Activated T-cell treated with anti-CD3 and anti-CD28 coated beads, Interleukin-2, amount 50 U/mL, for 24 hours (primary cell): ENCODE measurements at regions not wholly inside any gene's neighbourhood (a gene's known extent, or its start where the extent isn't known, plus 50 kb on each side); places are given as distances from the start of the nearest gene placed in this dataset.
A peak's percentile ranks its signal among the peaks of the same experiment; 100 is the strongest.

Experiments
- DNase-seq: peaks from one replicate; pipeline ENCODE4 v3.0.0-alpha.2; 2020
- H3K27ac Mint-ChIP-seq: 2 replicates; pipeline ENCODE4 v1.8.0; 2020; ENCODE audit warnings: mild to moderate bottlenecking, mixed read lengths
- H3K27me3 Mint-ChIP-seq: 2 replicates; pipeline ENCODE4 v1.8.0; 2020; ENCODE audit warnings: mixed read lengths
- H3K36me3 Mint-ChIP-seq: 2 replicates; pipeline ENCODE4 v1.8.0; 2020; ENCODE audit warnings: low read depth, mixed read lengths
- H3K4me1 Mint-ChIP-seq: 2 replicates; pipeline ENCODE4 v1.8.0; 2020; ENCODE audit warnings: low read depth, mixed read lengths
- H3K4me3 Mint-ChIP-seq: 2 replicates; pipeline ENCODE4 v1.8.0; 2020; ENCODE audit warnings: mild to moderate bottlenecking, moderate library complexity, mixed read lengths
- H3K9me3 Mint-ChIP-seq: 2 replicates; pipeline ENCODE4 v1.8.0; 2020; ENCODE audit warnings: mixed read lengths

DNA sequence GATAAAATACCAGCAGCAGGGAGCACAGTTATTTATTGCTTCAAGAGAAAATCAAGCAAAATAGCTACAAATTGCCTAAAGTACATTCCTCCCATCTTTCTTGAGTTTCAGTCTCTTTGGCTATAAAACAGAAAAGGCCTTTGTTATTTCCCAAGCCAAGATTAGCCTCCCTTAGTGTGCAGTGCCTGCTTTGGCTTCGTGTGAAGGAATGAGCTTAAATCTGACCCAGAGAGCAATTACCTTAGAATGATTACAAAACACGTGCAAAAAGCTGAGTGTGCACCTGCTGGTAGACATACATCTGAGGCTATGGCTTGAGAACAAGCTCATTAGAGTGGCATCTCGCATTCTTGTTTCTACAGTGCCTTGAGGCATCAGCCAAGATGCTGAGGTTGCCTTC is 250.8 kb downstream of the C4orf33 start:
- no peaks in the 10 kb centered on the region for H3K4me1 Mint-ChIP-seq
- no peak for DNase-seq
- H3K27me3 Mint-ChIP-seq = peaks cover 11% of the 10 kb centered on the region
- H3K4me3 Mint-ChIP-seq = no peak overlapping the region
- H3K27ac Mint-ChIP-seq = no peak overlapping the region
- no peaks in the 10 kb centered on the region for H3K9me3 Mint-ChIP-seq
- H3K36me3 Mint-ChIP-seq = no peaks in the 10 kb centered on the region

DNA sequence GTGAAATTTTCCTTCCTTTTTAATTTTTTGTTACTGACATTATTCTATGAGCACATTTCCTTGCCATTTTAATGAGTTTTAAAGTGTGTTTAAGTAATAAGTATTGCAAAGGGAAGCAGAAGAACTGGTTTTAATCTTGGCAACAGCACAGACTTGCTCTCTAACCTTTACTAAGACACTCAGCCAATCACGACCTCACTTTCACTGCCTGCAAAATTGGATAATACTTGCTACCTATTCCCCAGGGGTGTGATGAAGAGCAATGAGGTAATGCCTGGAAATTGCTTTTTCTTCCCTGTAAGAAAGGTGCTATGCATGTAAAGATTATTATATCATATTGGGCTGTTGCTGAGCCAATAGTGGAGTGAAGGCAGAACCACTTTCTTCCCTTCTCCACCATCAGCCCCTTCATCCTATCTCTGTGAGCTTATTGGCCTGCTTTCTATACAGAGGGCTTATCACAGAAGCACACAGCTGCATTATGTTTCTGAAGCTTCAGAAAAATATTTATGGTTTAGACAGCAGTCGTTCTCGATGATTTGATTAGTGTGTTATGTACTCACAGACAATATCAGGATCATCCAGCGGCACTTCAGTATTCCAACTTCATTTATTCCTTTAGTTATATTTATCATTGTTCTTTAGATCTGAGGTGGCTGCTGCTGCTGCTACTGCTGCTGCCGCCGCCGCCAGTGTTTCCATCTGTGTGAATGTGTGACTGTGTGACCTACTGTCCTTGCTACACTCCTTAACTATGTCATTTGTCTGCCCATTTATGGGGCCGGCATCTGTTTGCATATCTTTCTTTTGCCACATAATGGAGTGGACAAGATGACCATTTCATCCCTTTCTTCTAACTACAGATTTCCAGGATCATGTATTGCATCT is 255.1 kb downstream of the C4orf33 start:
- no peak overlapping the region for H3K27ac Mint-ChIP-seq
- H3K4me3 Mint-ChIP-seq = no peak overlapping the region
- no peaks in the 10 kb centered on the region for H3K4me1 Mint-ChIP-seq
- no peaks in the 10 kb centered on the region for H3K9me3 Mint-ChIP-seq
- DNase-seq = no peak
- H3K36me3 Mint-ChIP-seq = no peaks in the 10 kb centered on the region
- H3K27me3 Mint-ChIP-seq = peaks cover 22% of the 10 kb centered on the region

DNA sequence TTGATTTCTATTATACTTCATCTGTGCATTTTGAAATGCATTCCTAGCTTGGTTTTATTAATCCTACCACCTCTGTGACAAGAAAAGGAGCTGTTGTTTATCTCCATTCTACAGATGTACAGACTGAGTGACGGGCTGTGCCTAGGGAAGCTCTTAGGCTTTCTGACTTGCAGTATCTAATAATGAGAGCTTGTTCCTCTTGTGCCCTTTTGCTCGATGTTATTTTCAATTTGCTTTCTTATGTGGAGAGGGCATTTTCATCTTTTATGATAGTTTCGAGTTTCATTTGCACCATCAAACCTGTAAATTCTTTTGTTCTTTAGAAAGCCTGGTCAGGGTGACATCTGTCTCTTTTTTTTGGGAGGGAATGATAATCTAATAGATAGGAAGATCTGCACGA is 256.5 kb downstream of the C4orf33 start:
- DNase-seq = no peak
- Mint-ChIP-seq H3K27ac (no peak overlapping the region), H3K36me3 (no peaks in the 10 kb centered on the region), H3K27me3 (peaks cover 23% of the 10 kb centered on the region), H3K4me1 (no peaks in the 10 kb centered on the region), H3K4me3 (no peak overlapping the region), H3K9me3 (no peaks in the 10 kb centered on the region)

DNA sequence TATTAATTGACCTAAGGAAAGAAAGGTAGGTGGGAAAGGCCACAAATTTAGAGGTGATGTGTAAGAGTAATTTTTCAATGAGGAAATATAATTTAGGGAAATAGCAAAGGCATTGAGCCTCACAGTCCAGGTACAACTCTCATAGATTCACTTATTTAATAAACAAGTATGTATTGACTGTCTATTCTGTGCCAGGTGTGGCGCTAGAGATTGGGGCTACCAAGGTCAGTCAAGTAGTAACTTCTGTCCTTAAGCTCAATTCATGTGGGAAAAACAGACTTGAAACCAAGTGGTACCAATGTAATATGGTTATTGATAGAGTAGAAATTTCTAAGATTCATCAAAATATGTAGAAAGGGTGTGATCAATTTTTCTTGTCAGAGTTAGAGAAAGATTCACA is 257.5 kb downstream of the C4orf33 start:
- DNase-seq = no peak
- H3K4me3 Mint-ChIP-seq = no peak overlapping the region
- no peaks in the 10 kb centered on the region for H3K4me1 Mint-ChIP-seq
- no peak overlapping the region for H3K27ac Mint-ChIP-seq
- H3K36me3 Mint-ChIP-seq = no peaks in the 10 kb centered on the region
- H3K27me3 Mint-ChIP-seq = peaks cover 27% of the 10 kb centered on the region
- H3K9me3 Mint-ChIP-seq = no peaks in the 10 kb centered on the region

DNA sequence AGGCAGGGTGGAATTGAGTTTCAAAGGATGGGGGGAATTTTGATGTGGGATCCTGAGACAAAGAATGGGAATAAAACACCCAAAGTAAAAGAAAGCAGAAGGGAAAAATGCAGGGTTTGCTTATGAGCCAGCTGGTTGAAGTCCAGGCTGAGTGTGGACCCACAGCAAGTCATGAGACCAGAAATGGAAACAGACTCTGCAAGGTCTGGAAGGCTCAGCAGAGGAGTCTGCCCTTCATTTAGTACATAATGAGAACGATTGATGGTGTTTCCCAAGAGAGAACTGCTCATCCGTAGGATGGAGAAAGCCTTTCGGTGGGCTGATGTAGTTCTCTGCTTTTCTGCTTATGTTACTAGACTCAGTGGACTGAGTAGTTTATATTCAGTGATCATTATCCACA is 259.1 kb downstream of the C4orf33 start:
- no peaks in the 10 kb centered on the region for H3K36me3 Mint-ChIP-seq
- H3K4me1 Mint-ChIP-seq = no peaks in the 10 kb centered on the region
- DNase-seq = no peak
- no peaks in the 10 kb centered on the region for H3K9me3 Mint-ChIP-seq
- H3K27me3 Mint-ChIP-seq = peaks cover 32% of the 10 kb centered on the region
- H3K27ac Mint-ChIP-seq = no peak overlapping the region
- no peak overlapping the region for H3K4me3 Mint-ChIP-seq

DNA sequence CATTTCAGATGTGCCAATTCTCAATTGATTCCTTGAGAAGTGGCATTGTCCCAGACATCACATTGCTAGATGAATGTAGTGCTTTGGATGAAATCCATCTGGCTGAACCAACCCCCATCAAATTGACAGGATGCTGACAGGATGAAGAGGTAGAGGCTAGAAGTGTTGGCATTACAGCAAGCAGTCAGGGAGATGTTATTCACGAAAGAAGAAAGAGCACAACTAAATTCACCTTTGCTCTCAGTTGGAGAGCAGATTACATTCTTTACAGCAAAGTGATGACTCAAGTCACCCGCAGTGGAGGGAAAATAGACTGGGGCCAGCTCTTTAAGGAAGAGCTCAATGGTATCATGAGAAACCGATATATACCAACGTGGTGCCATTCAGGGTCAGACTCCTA is 259.6 kb downstream of the C4orf33 start:
- Mint-ChIP-seq H3K4me1 (no peaks in the 10 kb centered on the region), H3K36me3 (no peaks in the 10 kb centered on the region), H3K27me3 (peaks cover 32% of the 10 kb centered on the region), H3K27ac (no peak overlapping the region), H3K9me3 (no peaks in the 10 kb centered on the region), H3K4me3 (no peak overlapping the region)
- no peak for DNase-seq

DNA sequence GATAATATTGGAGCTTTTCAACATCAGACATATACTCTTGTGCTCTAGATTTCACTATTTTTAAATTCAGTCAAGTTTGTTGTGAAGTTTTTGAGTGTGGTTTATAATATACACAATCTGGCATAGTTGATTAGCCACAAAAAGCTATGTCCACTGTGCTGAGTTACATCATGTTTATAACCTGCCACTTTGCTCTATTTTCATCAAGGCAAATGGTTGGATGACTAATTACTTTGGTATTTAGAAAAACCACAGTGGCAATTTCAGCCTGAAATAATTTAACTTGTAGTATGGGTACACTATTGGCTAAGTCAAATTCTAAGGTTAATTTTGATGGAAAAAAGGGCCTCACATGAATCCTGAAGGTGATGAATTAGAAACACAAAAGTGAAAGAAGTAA is 262.6 kb downstream of the C4orf33 start:
- no peaks in the 10 kb centered on the region for H3K36me3 Mint-ChIP-seq
- DNase-seq = no peak
- H3K4me1 Mint-ChIP-seq = peaks cover 1% of the 10 kb centered on the region
- no peak overlapping the region for H3K27ac Mint-ChIP-seq
- H3K4me3 Mint-ChIP-seq = no peak overlapping the region
- H3K27me3 Mint-ChIP-seq = peaks cover 28% of the 10 kb centered on the region
- H3K9me3 Mint-ChIP-seq = no peaks in the 10 kb centered on the region

DNA sequence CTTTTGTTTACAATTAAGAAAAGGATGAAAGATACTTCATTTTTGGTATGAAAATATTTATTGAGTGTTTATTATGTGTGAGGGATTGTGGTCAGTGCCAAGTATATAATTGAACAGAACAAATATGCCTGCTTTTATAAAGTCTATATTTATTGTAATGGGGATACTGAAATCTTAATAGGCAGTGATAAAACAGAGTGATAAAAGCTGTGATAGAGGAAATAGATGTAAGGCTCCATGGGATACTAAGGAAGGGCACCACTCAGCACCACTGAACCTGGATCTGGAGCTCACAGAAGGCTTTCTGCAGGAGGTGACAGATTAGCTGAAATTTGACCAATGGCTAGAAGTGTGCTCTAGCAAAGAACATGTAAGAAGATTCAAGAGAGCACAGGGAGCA is 263.5 kb downstream of the C4orf33 start:
- Mint-ChIP-seq H3K27ac (no peak overlapping the region), H3K4me3 (no peak overlapping the region), H3K4me1 (peaks cover 1% of the 10 kb centered on the region), H3K27me3 (peaks cover 24% of the 10 kb centered on the region), H3K36me3 (no peaks in the 10 kb centered on the region), H3K9me3 (no peaks in the 10 kb centered on the region)
- DNase-seq = no peak

DNA sequence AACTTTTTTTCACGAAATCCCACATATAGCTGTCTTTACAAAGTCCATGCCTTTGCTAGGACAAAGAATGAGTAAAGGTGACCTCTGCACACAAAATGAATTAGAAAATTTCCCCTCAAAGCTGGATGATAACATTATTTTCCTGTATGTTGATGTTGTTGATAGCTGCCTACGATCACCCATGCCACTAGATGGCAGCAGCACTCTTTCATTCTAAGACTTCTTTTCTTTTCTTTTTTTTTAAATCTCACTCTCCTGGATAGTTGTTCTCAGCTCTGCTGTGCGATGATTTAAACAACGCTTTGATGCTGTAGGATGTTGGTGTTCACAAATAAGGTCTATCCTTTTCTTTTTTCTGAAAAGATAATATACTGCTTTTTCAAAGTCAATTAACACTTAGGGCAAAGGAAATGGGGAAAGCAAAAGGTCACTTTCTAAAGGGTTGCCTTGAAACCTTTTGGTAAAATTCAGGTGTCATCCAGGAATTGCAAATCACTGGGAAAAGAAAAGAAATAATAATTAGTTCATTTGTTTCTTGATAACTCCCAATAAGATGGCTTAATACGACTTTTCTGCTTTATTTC is 266.8 kb downstream of the C4orf33 start:
- H3K36me3 Mint-ChIP-seq = no peaks in the 10 kb centered on the region
- no peak overlapping the region for H3K4me3 Mint-ChIP-seq
- peak; percentile 29 for DNase-seq
- no peak overlapping the region for H3K27ac Mint-ChIP-seq
- H3K27me3 Mint-ChIP-seq = peaks cover 13% of the 10 kb centered on the region
- H3K9me3 Mint-ChIP-seq = no peaks in the 10 kb centered on the region
- H3K4me1 Mint-ChIP-seq = peaks cover 1% of the 10 kb centered on the region

DNA sequence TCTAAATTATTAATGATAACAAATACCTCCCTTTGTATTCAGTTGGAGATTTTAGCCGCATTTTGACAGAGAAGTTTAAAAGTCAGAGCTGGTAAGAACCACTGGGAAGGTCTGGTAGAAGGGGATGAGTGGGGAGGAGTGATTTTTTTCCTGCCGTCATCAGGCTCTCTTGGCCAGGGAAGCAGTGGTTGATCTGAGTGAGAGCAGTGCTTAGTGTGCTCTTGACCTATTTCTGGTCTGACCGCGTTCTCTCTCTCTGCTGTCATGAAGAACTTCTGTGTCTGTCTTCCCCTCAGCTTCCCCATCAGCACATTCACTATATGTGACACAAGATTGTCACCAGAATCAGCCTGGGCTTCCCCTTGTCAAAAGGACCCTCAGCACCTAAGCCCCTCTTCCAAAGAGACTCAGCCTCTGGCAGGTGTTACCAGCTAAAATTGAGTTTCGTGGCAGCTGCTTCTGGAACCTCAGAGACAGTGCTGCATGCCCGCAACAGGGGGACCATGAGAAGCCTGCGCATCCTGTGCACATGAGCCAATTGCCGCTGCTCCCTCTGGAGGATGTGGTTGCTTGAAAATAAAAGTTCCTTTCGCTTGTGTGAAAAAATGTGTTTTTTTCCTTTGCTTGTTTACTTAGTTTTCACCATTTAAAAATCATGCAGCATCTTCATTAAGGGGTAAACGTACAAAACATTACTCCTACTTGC is 268.9 kb downstream of the C4orf33 start:
- no peaks in the 10 kb centered on the region for H3K36me3 Mint-ChIP-seq
- no peak overlapping the region for H3K4me3 Mint-ChIP-seq
- peaks cover 1% of the 10 kb centered on the region for H3K4me1 Mint-ChIP-seq
- H3K9me3 Mint-ChIP-seq = no peaks in the 10 kb centered on the region
- DNase-seq = no peak
- H3K27ac Mint-ChIP-seq = no peak overlapping the region
- peaks cover 6% of the 10 kb centered on the region for H3K27me3 Mint-ChIP-seq

DNA sequence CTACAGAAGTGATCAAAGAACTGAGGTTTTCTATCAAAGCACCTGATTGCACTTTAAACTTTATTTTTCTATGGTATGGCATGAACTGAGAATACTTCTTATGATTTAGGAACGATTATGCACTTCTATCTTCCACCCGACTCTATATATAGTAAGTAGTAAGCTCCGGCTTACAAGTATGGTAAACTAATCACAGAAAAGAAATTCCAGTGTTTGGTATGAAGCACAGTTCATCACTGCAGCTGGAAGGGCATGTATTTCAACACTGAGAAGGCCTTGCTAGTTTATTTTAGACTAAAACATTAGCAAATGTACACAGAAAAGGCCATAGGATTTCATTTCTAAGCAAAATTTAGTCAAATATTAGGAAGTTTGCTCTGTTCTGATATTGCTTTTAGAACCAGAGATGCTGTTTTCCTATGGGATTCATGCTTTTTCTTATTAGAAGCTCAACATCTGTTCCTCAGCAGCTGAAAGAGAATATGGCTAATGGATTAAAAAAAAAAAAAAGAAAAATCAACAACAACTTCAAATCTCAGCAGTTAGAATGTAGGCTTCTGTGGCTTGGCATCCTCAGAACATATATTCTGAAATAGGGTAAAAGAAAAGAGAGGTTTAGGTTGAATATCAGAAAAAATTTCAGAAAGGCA is 273.5 kb downstream of the C4orf33 start:
- DNase-seq = no peak
- Mint-ChIP-seq H3K9me3 (no peaks in the 10 kb centered on the region), H3K4me1 (no peaks in the 10 kb centered on the region), H3K27ac (no peak overlapping the region), H3K27me3 (no peaks in the 10 kb centered on the region), H3K4me3 (no peak overlapping the region), H3K36me3 (no peaks in the 10 kb centered on the region)

DNA sequence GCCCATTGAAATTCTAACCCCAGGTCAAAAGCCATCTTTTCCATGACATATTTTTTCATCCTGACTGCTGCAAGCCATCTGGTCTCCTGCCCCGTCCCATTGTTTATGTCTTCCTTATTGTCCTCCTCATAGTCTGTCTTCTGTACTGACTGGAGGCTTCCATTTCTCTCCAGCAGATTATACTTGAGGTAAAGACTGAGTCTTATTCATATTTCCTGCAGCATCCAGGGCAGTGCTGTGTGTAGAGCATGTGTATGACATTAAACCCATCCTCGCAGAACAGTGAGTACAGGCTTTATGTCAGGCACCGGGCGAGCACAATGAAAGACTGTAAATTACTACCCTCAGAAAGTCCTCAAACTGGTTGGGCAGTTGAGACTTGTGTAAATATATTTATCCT is 275.1 kb downstream of the C4orf33 start:
- no peak overlapping the region for H3K4me3 Mint-ChIP-seq
- no peaks in the 10 kb centered on the region for H3K27me3 Mint-ChIP-seq
- no peaks in the 10 kb centered on the region for H3K9me3 Mint-ChIP-seq
- H3K4me1 Mint-ChIP-seq = no peaks in the 10 kb centered on the region
- H3K36me3 Mint-ChIP-seq = no peaks in the 10 kb centered on the region
- no peak for DNase-seq
- no peak overlapping the region for H3K27ac Mint-ChIP-seq

DNA sequence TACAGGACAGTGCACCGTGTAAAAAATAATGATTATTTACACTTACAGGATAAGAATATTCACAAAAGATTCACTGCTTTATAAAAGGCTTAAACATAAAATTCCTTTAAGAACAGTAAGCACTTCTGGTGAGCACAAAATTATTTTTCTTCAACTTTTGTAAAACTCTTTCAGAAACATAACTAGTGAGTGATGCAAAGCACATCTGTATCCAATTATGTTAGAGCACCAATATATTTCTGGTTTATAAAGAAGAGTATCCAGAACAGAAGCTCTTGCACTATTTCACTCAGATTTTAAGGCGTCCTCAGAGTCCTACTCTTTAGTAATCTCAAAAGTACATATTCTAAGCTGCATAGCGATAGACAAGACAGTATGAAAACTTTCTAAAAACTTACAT is 276.0 kb downstream of the C4orf33 start:
- Mint-ChIP-seq H3K9me3 (no peaks in the 10 kb centered on the region), H3K27ac (no peak overlapping the region), H3K4me1 (no peaks in the 10 kb centered on the region), H3K36me3 (no peaks in the 10 kb centered on the region), H3K27me3 (peaks cover under 1% of the 10 kb centered on the region), H3K4me3 (no peak overlapping the region)
- DNase-seq = no peak

DNA sequence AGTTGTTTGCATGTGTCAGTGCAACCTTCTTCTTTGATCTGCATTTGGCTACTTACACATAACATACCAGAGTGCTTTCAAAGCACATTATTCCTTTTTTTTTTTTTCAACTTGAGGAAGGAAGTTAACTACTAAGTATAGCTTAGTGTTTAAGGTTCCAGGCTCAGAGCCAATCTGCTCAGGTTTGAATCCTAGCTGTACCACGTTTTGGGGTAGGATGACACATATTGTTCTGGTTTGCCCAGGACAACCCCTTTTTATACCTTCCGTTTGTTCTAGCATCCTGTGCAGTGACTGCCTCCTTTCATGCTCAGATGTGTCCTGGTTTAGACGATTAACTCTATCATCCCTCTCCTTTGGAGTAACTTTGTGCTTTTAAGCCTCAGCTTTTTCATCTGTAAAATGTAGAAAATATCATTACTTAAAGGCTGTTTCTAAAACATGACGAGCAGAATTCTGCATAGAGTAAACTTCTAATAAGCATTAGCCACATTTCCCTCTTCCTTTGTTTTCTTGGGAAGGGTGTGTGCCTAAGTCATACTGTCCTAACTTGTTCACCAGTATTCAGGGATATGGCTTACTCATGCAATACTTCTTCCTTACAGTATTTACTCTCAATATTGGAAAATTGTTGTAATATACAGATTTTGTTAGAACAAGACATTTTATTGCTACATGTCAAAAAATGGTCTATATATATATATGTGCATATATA is 281.3 kb downstream of the C4orf33 start:
- no peaks in the 10 kb centered on the region for H3K36me3 Mint-ChIP-seq
- no peak overlapping the region for H3K27ac Mint-ChIP-seq
- no peak overlapping the region for H3K4me3 Mint-ChIP-seq
- DNase-seq = no peak
- H3K9me3 Mint-ChIP-seq = no peaks in the 10 kb centered on the region
- H3K4me1 Mint-ChIP-seq = no peaks in the 10 kb centered on the region
- peaks cover 5% of the 10 kb centered on the region for H3K27me3 Mint-ChIP-seq
